ENCODE measurements at regions not wholly inside any gene's neighbourhood (a gene's known extent, or its start where the extent isn't known, plus 50 kb on each side); places are given as distances from the start of the nearest gene placed in this dataset.
"Not testable (repeated sequence)": the region's sequence is repeated elsewhere in the genome, so short reads cannot be mapped to it uniquely, and the experiment has no call there.

GRCh38 chr2:39837856-39838453 lies 58.9 kb upstream of the THUMPD2 start:
- peak; percentile 83 for TF ChIP-seq CTCF (conservative IDR thresholded peaks at IDR 0.05; ENCODE audit: low read depth, low read length)
- no peak overlapping the region for H3K4me3 ChIP-seq (ENCODE audit: low read length)
- DNase-seq (ENCODE audit: low read depth): no peak

GRCh38 chr2:39836638-39837037 lies 57.6 kb upstream of the THUMPD2 start:
- DNase-seq (ENCODE audit: low read depth): no peak
- no peak for TF ChIP-seq CTCF (conservative IDR thresholded peaks at IDR 0.05; ENCODE audit: low read depth, low read length)
- no peak overlapping the region for H3K4me3 ChIP-seq (ENCODE audit: low read length)

- no peak for DNase-seq (ENCODE audit: low read depth)
- TF ChIP-seq CTCF (conservative IDR thresholded peaks at IDR 0.05; ENCODE audit: low read depth, low read length): no peak
- no peak overlapping the region for H3K4me3 ChIP-seq (ENCODE audit: low read length)
Measured at GRCh38 chr2:39834426-39834825, 55.4 kb upstream of the THUMPD2 start.

- DNase-seq (ENCODE audit: low read depth); H3K4me3 ChIP-seq (ENCODE audit: low read length): not testable (repeated sequence)
Measured at GRCh38 chr2:39830610-39831009, 51.6 kb upstream of the THUMPD2 start.

All from retinal pigment epithelial cell (primary cell).